ENCODE measurements at regions not wholly inside any gene's neighbourhood (a gene's known extent, or its start where the extent isn't known, plus 50 kb on each side); places are given as distances from the start of the nearest gene placed in this dataset.

GRCh38 chr13:55661505-55661904, 1479.2 kb upstream of the PRR20A start:
- WGBS, 2 donors = 73 to 82% methylated on average over 5 of the region's 5 CpGs
- Histone ChIP-seq H3K36me3 (no peaks in the 10 kb centered on the region), H3K27ac (no peak overlapping the region), H3K4me3 (no peak overlapping the region), H3K4me1 (no peaks in the 10 kb centered on the region), H3K27me3 (no peaks in the 10 kb centered on the region), H3K9me3 (no peaks in the 10 kb centered on the region)
- DNase-seq (no peak), ATAC-seq (ENCODE audit: low FRiP score in 2 of 2) (no peak)
- TF ChIP-seq POLR2AphosphoS5 (IDR thresholded peaks at IDR 0.05) = no peak
- TF ChIP-seq POLR2A (IDR thresholded peaks at IDR 0.05) = no peak
- no peak for TF ChIP-seq EP300 (IDR thresholded peaks at IDR 0.05)
- TF ChIP-seq CTCF (IDR thresholded peaks at IDR 0.05) = no peak

GRCh38 chr13:55664178-55664577, 1476.5 kb upstream of the PRR20A start:
- WGBS, 2 donors = 43 to 47% methylated on average over 3 of the region's 3 CpGs
- no peak for ATAC-seq (ENCODE audit: low FRiP score in 2 of 2)
- no peaks in the 10 kb centered on the region for H3K36me3 ChIP-seq
- no peaks in the 10 kb centered on the region for H3K4me1 ChIP-seq
- no peak for DNase-seq
- no peak overlapping the region for H3K4me3 ChIP-seq
- H3K27me3 ChIP-seq = no peaks in the 10 kb centered on the region
- no peak for TF ChIP-seq CTCF (IDR thresholded peaks at IDR 0.05)
- TF ChIP-seq EP300 (IDR thresholded peaks at IDR 0.05) = no peak
- TF ChIP-seq POLR2AphosphoS5 (IDR thresholded peaks at IDR 0.05) = no peak
- no peak for TF ChIP-seq POLR2A (IDR thresholded peaks at IDR 0.05)
- no peaks in the 10 kb centered on the region for H3K9me3 ChIP-seq
- H3K27ac ChIP-seq = no peak overlapping the region

- TF ChIP-seq CTCF (IDR thresholded peaks at IDR 0.05) (no peak), POLR2A (IDR thresholded peaks at IDR 0.05) (no peak), POLR2AphosphoS5 (IDR thresholded peaks at IDR 0.05) (no peak), EP300 (IDR thresholded peaks at IDR 0.05) (no peak)
- H3K36me3 ChIP-seq = no peaks in the 10 kb centered on the region
- ATAC-seq (ENCODE audit: low FRiP score in 2 of 2) (no peak), DNase-seq (no peak)
- no peak overlapping the region for H3K4me3 ChIP-seq
- no peaks in the 10 kb centered on the region for H3K27me3 ChIP-seq
- no peaks in the 10 kb centered on the region for H3K9me3 ChIP-seq
- no peaks in the 10 kb centered on the region for H3K4me1 ChIP-seq
- H3K27ac ChIP-seq = no peak overlapping the region
- 46 to 47% methylated on average over 1 of the region's 1 CpG for WGBS, 2 donors
Observed at GRCh38 chr13:55669051-55669450, 1471.7 kb upstream of the PRR20A start.

GRCh38 chr13:55673910-55674309, 1466.8 kb upstream of the PRR20A start:
- Histone ChIP-seq H3K27ac (no peak overlapping the region), H3K9me3 (no peaks in the 10 kb centered on the region), H3K4me1 (no peaks in the 10 kb centered on the region), H3K27me3 (no peaks in the 10 kb centered on the region), H3K36me3 (no peaks in the 10 kb centered on the region), H3K4me3 (no peak overlapping the region)
- DNase-seq = no peak
- no peak for TF ChIP-seq CTCF (IDR thresholded peaks at IDR 0.05)
- no peak for TF ChIP-seq EP300 (IDR thresholded peaks at IDR 0.05)
- no peak for TF ChIP-seq POLR2AphosphoS5 (IDR thresholded peaks at IDR 0.05)
- no peak for TF ChIP-seq POLR2A (IDR thresholded peaks at IDR 0.05)
- no peak for ATAC-seq (ENCODE audit: low FRiP score in 2 of 2)
- WGBS, 2 donors = 92 to 93% methylated on average over 2 of the region's 2 CpGs

GRCh38 chr13:55682776-55683175, 1457.9 kb upstream of the PRR20A start:
- Histone ChIP-seq H3K4me1 (no peaks in the 10 kb centered on the region), H3K27ac (no peak overlapping the region), H3K36me3 (no peaks in the 10 kb centered on the region), H3K4me3 (no peak overlapping the region), H3K27me3 (no peaks in the 10 kb centered on the region), H3K9me3 (no peaks in the 10 kb centered on the region)
- ATAC-seq (ENCODE audit: low FRiP score in 2 of 2) (no peak), DNase-seq (no peak)
- TF ChIP-seq POLR2AphosphoS5 (IDR thresholded peaks at IDR 0.05) (no peak), CTCF (IDR thresholded peaks at IDR 0.05) (no peak), POLR2A (IDR thresholded peaks at IDR 0.05) (no peak), EP300 (IDR thresholded peaks at IDR 0.05) (no peak)
- WGBS, 2 donors = 46 to 49% methylated on average over 3 of the region's 3 CpGs
